HFFc6 (cell line): ENCODE measurements at regions not wholly inside any gene's neighbourhood (a gene's known extent, or its start where the extent isn't known, plus 50 kb on each side); places are given as distances from the start of the nearest gene placed in this dataset.

Experiments used
- DNase-seq: peaks from one replicate; pipeline ENCODE4 v3.0.0-alpha.2; 2018
- H3K27ac Mint-ChIP-seq: 2 replicates; pipeline ENCODE4 v1.8.0; 2020; ENCODE audit warnings: mild to moderate bottlenecking, mixed read lengths
- H3K27me3 Mint-ChIP-seq: 2 replicates; pipeline ENCODE4 v1.8.0; 2021; ENCODE audit warnings: mild to moderate bottlenecking, moderate library complexity, mixed read lengths; ENCODE audit not compliant: insufficient read depth
- H3K36me3 Mint-ChIP-seq: 2 replicates; pipeline ENCODE4 v1.8.0; 2021; ENCODE audit warnings: low read depth, mixed read lengths
- H3K4me1 Mint-ChIP-seq: 2 replicates; pipeline ENCODE4 v1.8.0; 2020; ENCODE audit warnings: low read depth, mixed read lengths
- H3K4me3 Mint-ChIP-seq: 2 replicates; pipeline ENCODE4 v1.8.0; 2020; ENCODE audit warnings: mild to moderate bottlenecking, moderate library complexity, mixed read lengths
- H3K9me3 Mint-ChIP-seq: 2 replicates; pipeline ENCODE4 v1.8.0; 2020; ENCODE audit warnings: mild to moderate bottlenecking, mixed read lengths
- TF ChIP-seq, protein P1 (sequence below): fragments of 200-600 bp; sonication (generic); IDR thresholded peaks from 2 replicates; pipeline ENCODE4 v1.5.0; 2021; ENCODE audit warnings: antibody characterized with exemption, mild to moderate bottlenecking

- TF ChIP-seq, protein P1, sequence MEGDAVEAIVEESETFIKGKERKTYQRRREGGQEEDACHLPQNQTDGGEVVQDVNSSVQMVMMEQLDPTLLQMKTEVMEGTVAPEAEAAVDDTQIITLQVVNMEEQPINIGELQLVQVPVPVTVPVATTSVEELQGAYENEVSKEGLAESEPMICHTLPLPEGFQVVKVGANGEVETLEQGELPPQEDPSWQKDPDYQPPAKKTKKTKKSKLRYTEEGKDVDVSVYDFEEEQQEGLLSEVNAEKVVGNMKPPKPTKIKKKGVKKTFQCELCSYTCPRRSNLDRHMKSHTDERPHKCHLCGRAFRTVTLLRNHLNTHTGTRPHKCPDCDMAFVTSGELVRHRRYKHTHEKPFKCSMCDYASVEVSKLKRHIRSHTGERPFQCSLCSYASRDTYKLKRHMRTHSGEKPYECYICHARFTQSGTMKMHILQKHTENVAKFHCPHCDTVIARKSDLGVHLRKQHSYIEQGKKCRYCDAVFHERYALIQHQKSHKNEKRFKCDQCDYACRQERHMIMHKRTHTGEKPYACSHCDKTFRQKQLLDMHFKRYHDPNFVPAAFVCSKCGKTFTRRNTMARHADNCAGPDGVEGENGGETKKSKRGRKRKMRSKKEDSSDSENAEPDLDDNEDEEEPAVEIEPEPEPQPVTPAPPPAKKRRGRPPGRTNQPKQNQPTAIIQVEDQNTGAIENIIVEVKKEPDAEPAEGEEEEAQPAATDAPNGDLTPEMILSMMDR, result no peak
- Mint-ChIP-seq H3K27ac (no peak overlapping the region), H3K36me3 (no peaks in the 10 kb centered on the region; the same call in 1 of the 2 replicates), H3K9me3 (peaks cover 63% of the 10 kb centered on the region), H3K4me3 (no peak overlapping the region), H3K27me3 (no peaks in the 10 kb centered on the region), H3K4me1 (no peaks in the 10 kb centered on the region)
- no peak for DNase-seq
Measured at GRCh38 chr14:44567997-44568396, 60.9 kb upstream of the FSCB start.

GRCh38 chr14:44565968-44566367 is 58.9 kb upstream of the FSCB start:
- Mint-ChIP-seq H3K27me3 (no peaks in the 10 kb centered on the region), H3K36me3 (no peaks in the 10 kb centered on the region; the same call in 1 of the 2 replicates), H3K27ac (no peak overlapping the region), H3K4me3 (no peak overlapping the region), H3K9me3 (peaks cover 56% of the 10 kb centered on the region), H3K4me1 (no peaks in the 10 kb centered on the region)
- no peak for DNase-seq
- TF ChIP-seq, protein P1, result no peak

- Mint-ChIP-seq H3K27ac (no peak overlapping the region), H3K4me3 (no peak overlapping the region), H3K4me1 (no peaks in the 10 kb centered on the region), H3K36me3 (no peaks in the 10 kb centered on the region), H3K9me3 (peaks cover 58% of the 10 kb centered on the region), H3K27me3 (no peaks in the 10 kb centered on the region)
- no peak for DNase-seq
- TF ChIP-seq, protein P1, result no peak
Measured at GRCh38 chr14:44564908-44565307, 57.8 kb upstream of the FSCB start.
